IMR-90 (cell line): ENCODE measurements at regions not wholly inside any gene's neighbourhood (a gene's known extent, or its start where the extent isn't known, plus 50 kb on each side); places are given as distances from the start of the nearest gene placed in this dataset.

ENCODE experiments used
- CEBPB ChIP-seq: IDR thresholded peaks from 2 replicates; pipeline ENCODE4 v1.6.1; 2012; ENCODE audit warnings: low read depth, low read length, improper control_type of control experiment
- CTCF ChIP-seq: conservative IDR thresholded peaks from 2 replicates; pipeline ENCODE4 v1.5.1; 2012; ENCODE audit warnings: mild to moderate bottlenecking, low read depth, low read length, improper control_type of control experiment
- ELK1 ChIP-seq: fragments of 150-350 bp; IDR thresholded peaks from 2 replicates; pipeline ENCODE4 v1.6.1; 2016; ENCODE audit warnings: low read depth, mild to moderate bottlenecking, low read length, moderate library complexity, borderline replicate concordance
- FOS ChIP-seq: fragments of 150-350 bp; IDR thresholded peaks from 2 replicates; pipeline ENCODE4 v1.6.1; 2016; ENCODE audit warnings: low read depth, low read length
- MAFK ChIP-seq: IDR thresholded peaks from 2 replicates; pipeline ENCODE4 v1.6.1; 2012; ENCODE audit warnings: low read depth, low read length, improper control_type of control experiment
- POLR2A ChIP-seq: IDR thresholded peaks from 2 replicates; pipeline ENCODE4 v1.6.1; 2012; ENCODE audit warnings: mild to moderate bottlenecking, low read depth, low read length
- RAD21 ChIP-seq: IDR thresholded peaks from 2 replicates; pipeline ENCODE4 v1.6.1; 2012; ENCODE audit warnings: low read length, improper control_type of control experiment
- RCOR1 ChIP-seq: IDR thresholded peaks from 2 replicates; pipeline ENCODE4 v1.6.1; 2012; ENCODE audit warnings: mild to moderate bottlenecking, low read length, improper control_type of control experiment; ENCODE audit not compliant: insufficient replicate concordance
- SMC3 ChIP-seq: fragments of 150-350 bp; IDR thresholded peaks from 2 replicates; pipeline ENCODE4 v1.6.1; 2016; ENCODE audit warnings: low read depth, mild to moderate bottlenecking, antibody characterized with exemption, low read length, moderate library complexity

GRCh38 chr9:16271967-16272366, 598.5 kb downstream of the BNC2 start:
- TF ChIP-seq CTCF, result no peak
- no peak for TF ChIP-seq RAD21
- no peak for TF ChIP-seq FOS
- no peak for TF ChIP-seq POLR2A
- no peak for TF ChIP-seq CEBPB
- no peak for TF ChIP-seq RCOR1
- TF ChIP-seq MAFK, result no peak
- TF ChIP-seq SMC3, result no peak
- no peak for TF ChIP-seq ELK1
